Medulla oblongata (tissue), 1 donor: ENCODE measurements at regions not wholly inside any gene's neighbourhood (a gene's known extent, or its start where the extent isn't known, plus 50 kb on each side); places are given as distances from the start of the nearest gene placed in this dataset.
"Not testable (repeated sequence)": the region's sequence is repeated elsewhere in the genome, so short reads cannot be mapped to it uniquely, and the experiment has no call there.

Source experiments
- DNase-seq: peaks from one replicate; pipeline ENCODE4 v3.0.0-alpha.2; 2015; ENCODE audit errors: extremely low spot score

- DNase-seq: not testable (repeated sequence)
These were observed 53.9 kb downstream of the CDRT15L2 start for GRCh38 chr17:20633268-20634059.

DNA sequence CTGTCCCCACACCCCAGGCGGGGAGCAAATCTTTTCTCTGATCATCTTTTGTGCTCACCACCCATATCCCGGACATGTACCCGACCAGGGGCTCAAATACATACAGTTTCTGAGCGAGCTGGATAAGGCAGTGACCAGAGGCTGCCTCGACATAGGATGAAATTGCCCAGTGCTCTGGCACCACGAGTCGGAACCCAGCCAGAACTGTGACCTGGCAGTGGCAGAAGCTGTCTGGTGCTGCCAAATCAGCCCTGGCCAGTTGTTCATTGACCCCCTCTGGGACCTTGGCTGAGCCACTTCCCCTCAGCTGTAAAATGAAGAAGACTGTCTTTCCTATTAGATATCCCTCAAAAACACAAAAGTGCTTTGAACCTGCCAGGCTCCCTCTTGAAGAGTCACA, 60.6 kb downstream of the CDRT15L2 start:
- DNase-seq: not testable (repeated sequence)

DNA sequence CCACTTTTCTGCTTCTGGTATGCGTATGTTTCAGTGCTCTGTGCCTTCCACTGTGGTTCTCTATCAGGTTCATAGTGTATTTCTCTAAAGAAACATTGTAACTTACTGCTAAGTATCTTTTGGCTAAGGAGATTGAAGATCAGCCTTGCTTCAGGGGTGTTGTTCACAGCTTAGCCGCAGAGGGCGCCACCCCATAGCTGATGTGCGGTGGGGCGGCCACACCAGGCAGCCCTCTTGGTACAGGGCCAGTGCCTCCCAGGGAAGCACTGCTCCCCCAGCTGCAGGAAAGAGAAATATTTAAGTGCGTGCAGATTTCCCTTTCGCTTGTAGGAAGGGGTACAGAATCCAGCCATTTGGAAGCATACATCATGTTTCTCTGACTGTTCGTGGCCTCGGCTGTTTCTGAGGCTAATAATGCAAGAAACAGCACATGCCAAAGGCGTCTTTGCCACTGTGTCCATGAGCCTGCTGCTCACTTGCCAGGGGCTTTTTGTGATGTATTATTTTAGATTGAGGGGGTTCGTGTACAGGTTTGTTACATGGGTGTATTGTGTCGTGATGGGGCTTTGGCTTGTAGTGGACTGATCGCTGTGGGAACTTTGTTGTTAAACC, 67.2 kb downstream of the CDRT15L2 start:
- DNase-seq: not testable (repeated sequence)

DNA sequence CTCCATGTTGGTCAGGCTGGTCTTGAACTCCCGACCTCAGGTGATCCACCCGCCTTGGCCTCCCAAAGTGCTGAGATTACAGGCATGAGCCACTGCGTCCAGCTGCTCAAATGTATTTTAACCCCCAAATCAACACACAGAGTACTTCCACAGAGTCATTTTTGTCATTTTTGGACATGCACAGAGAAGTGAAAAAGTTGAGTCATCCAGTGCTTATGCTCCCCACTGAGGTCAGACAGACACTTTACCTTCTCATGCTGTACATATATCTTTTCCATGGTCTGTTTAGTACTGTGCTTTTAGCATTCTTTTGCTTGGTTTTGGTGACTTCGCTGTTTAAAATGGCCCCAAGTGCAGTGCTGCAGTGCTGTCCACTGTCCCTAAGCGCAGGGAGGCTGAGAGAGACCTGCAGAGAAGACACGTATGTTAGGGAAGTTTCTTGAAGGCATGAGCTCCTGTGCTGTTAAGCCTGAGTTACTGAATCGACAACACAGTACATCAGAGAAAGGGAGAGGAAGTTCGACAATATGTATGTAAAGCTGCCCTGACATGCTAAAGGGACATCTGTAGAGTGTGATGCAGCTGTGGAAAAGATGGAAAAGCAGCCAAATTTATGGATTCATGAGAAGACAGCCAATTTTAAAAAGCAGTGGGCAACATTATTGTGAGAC, 69.7 kb downstream of the CDRT15L2 start:
- not testable (repeated sequence) for DNase-seq

DNA sequence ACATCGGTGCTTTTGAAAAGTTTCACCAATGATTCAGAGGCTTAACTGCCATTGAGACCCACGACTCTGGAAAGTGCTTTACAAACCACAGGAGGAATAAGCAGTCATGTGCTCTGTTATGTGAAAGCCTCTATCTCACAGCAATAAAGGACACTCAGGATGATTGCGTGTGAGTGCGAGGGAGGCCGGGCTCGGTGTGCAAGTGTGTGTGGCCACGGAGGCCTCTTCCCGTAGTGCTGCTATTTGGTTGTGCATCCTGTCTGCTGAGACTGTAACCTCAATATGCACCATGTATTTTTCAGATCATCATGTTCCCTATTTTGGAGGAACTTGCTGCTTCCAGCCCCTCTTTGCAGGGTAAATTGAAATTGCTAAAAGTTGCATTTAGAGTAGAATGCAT, 71.5 kb downstream of the CDRT15L2 start:
- not testable (repeated sequence) for DNase-seq

DNA sequence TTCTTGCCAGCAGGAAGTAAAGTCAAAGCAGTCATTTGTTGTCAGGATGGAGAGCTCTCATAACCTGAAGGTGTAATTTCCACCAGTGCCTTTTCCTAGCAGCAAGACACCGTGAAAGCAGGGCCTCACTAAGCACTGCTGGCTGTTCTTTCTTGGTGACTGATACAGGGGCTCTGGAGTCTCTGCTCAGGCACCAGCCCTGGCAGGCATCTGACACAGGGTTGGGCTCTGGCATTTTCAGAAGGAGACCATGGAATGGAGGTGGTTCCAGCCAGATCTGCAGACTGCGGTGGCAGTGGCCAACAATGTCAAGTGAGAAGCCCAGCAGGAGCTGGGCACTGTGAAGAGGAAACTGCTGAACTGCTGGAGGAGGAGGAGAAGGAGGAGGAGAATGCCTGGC, 72.2 kb downstream of the CDRT15L2 start:
- not testable (repeated sequence) for DNase-seq

GRCh38 chr17:20653391-20653790, 73.9 kb downstream of the CDRT15L2 start:
- DNase-seq: not testable (repeated sequence)

DNA sequence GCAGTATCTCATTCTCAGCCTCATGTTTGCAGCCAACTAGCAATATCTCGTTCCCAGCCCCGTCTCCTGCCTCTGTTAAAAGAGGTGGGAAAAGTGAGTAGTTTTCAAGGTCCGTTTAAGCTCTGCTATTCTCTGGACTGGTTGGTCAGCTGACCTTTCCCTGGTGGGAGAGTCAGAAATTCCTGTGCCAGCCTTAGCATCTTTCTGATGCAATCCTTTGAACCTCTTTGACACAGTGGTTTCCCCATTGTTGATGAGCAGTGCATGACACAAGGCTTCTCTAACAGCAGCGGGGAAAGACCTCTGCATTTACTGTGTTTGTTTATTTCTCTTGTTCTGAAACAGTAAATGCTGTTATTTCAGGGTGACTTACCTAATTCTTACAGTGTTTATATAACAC, 74.6 kb downstream of the CDRT15L2 start:
- DNase-seq: not testable (repeated sequence)

- DNase-seq: not testable (repeated sequence)
These were observed 75.1 kb downstream of the CDRT15L2 start for GRCh38 chr17:20654575-20654974.

DNA sequence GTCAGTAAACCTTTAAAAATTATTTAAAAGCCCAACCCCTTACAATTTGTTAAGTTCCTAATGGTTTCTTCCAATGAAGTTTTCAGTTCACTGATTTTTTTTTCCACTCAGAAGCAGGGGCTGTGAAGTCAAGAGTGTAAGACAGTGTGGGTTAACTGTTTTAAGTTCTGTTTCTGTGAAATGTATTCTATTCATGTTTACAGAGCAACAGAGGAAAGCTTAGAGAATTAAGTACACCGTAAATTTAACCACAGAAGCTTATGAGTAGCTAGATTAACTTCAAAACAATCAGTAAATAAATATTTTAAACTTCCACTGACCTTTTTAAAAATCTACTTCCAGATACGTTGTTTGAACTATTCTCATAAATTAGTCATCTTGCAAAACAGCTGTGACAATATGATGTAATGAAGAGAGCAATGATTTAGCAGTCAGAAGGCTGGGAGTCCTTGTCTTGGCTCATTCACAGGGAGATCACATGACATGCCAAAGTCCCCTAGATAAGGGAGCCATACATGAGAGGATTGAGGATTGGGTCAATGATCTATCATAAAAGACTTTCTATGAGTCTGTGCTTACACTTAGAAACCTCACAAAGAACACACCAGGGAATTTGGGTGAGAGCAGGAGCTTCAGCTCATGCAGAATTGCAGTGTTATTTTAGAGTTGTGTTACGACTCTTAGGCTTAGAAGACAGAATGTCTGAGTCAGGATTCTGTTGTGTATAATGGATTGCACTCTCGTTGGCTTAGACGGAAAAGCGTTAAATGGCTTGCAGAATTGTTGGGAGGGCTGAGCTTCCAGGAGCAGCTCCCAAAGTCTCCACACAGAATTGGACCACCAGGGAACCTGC, 85.8 kb downstream of the CDRT15L2 start:
- not testable (repeated sequence) for DNase-seq

DNA sequence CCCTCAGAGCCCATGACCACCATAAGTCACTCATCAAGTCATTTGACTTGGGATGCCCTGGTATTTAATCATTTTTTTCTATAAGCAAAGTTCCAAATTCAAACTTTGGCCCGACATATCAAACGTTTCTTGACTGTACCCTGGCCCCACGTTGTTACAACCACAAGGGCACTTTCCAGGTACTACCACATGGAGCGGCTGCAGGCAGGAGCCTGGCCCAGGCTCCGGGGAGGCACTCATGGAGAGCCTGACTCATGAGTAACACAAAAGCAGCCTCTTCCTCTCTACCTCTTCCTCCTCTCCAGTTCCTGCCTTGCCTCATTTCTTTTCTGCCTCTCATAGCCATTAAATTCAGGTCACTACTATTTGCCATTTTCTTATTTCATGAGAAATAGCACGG, 87.2 kb downstream of the CDRT15L2 start:
- not testable (repeated sequence) for DNase-seq

GRCh38 chr17:20667712-20668111, 88.2 kb downstream of the CDRT15L2 start:
- DNase-seq: not testable (repeated sequence)

GRCh38 chr17:20668316-20668715, 88.8 kb downstream of the CDRT15L2 start:
- DNase-seq: not testable (repeated sequence)

- DNase-seq: not testable (repeated sequence)
These were observed 89.3 kb downstream of the CDRT15L2 start for GRCh38 chr17:20668868-20669267.

DNA sequence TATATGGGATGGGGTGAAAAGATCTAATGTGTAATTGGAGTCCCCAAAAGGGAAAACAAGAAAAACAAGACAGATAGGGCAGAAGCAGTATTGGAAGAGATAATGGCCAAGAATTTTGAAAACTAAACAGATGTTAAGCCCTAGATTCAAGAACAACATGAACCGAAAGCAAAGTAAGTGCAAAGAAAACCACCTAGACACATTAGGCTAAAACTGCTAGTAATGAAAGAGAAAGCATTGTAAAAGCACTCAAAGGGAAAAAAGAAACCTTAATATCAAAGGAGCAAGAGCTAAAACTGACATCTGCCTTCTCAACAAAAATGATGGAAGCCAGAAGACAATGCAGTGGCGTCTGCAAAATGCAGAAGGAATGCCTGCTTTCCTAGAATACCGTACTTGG, 91.0 kb downstream of the CDRT15L2 start:
- not testable (repeated sequence) for DNase-seq

DNA sequence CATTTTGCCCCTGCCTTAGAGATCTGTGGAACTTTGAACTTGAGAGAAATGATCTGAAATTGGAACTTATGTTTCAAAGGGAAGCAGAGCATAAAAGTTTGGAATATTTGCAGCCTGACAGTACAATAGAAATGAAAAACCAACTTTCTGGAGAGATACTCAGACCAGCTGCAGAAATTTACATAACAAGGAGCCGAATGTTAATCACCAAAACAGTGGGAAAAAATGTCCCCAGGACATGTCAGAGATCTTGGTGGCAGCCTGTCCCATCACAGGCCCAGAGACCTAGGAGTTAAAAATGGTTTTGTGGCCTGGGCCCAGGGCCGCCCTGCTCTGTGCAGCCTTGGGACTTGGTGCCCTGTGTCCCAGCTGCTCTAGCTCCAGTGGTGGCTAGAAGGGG, 94.8 kb downstream of the CDRT15L2 start:
- not testable (repeated sequence) for DNase-seq

GRCh38 chr17:20675707-20676106, 96.2 kb downstream of the CDRT15L2 start:
- DNase-seq: not testable (repeated sequence)

DNA sequence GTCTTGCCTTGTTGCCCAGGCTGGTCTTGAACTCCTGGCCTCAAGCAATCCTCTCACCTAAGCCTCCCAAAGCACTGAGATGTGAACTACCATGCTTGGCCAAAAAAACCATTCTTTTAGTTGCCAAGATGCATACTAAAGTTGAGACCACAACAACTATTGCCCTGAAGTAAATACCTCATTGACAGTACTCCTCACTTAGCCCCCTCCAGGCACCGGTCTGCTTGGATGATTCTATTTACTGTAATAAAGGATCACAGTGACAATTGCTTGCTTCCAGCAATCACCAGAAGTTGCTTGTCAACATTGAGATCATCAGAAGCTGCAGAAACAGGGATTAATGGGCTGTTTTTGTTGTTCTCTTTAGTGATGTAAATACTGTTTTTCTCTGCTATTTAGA, 97.1 kb downstream of the CDRT15L2 start:
- DNase-seq: not testable (repeated sequence)

DNA sequence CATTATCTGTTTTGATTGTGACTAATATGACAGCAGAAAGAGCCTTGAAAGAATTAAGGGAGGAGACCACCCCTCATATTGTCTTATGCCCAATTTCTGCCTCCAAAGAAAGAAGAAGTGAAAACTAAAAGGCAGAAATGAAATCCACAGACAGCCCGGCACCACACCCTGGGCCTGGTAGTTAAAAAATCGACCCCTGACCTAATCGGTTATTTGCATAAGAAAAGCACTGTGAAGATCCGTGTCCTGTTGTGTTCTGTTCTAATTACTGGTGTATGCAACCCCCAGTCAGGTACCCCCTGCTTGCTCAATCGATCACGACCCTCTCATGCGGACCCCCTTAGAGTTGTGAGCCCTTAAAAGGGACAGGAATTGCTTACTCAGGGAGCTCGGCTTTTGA, 97.9 kb downstream of the CDRT15L2 start:
- not testable (repeated sequence) for DNase-seq

DNA sequence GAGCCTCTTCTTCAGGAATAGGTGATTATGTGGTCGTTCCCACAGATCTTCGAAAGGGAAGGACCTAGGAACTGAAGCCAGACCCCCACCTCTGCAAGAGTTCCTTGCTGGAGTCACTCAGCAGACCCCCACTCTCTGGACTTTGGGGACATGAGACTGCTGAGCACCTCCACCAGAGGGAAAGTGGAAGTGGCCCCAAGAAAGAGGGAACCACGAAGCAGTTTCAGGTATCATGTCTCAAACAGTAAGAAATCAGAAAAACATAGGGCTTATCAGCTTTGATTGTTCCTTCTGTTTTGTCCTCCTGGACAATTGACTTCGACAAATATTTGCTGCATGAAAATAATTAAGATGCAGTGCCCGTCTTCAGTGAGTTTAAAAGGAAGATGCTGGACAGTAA, 98.9 kb downstream of the CDRT15L2 start:
- not testable (repeated sequence) for DNase-seq
